SU-DHL-6 (cell line): ENCODE measurements at regions not wholly inside any gene's neighbourhood (a gene's known extent, or its start where the extent isn't known, plus 50 kb on each side); places are given as distances from the start of the nearest gene placed in this dataset.

Experiments
- H2AFZ ChIP-seq: fragments of 200-600 bp; sonication (generic); 2 replicates; pipeline ENCODE4 v1.6.1; 2014; ENCODE audit warnings: low read depth, mild to moderate bottlenecking, moderate library complexity, mixed read lengths, antibody characterized with exemption, low read length; ENCODE audit not compliant: severe bottlenecking
- H3F3A ChIP-seq: fragments of 200-600 bp; shearing (Covaris generic); 2 replicates; pipeline ENCODE4 v1.6.0; 2016; ENCODE audit warnings: antibody characterized with exemption, mild to moderate bottlenecking; ENCODE audit not compliant: insufficient read depth
- H3K27ac ChIP-seq: fragments of 200-600 bp; sonication (generic); 2 replicates; pipeline ENCODE4 v1.5.1; 2016; ENCODE audit warnings: low read depth, mild to moderate bottlenecking, low read length, moderate library complexity, mixed read lengths
- H3K27me3 ChIP-seq: fragments of 200-600 bp; sonication (generic), shearing (Covaris generic); 2 replicates; pipeline ENCODE4 v1.6.0; 2014; ENCODE audit warnings: mild to moderate bottlenecking, low read length
- H3K36me3 ChIP-seq: fragments of 200-600 bp; sonication (generic); 2 replicates; pipeline ENCODE4 v1.6.1; 2014; ENCODE audit warnings: mild to moderate bottlenecking, low read length, mixed read lengths
- H3K4me2 ChIP-seq: fragments of 300-600, 200-600 bp; shearing (Covaris generic), sonication (generic); 2 replicates; pipeline ENCODE4 v1.6.0; 2014; ENCODE audit warnings: low read length, low read depth, mild to moderate bottlenecking; ENCODE audit not compliant: poor library complexity, severe bottlenecking
- H3K4me3 ChIP-seq: fragments of 200-600 bp; sonication (generic); 2 replicates; pipeline ENCODE4 v1.5.1; 2014; ENCODE audit warnings: antibody characterized with exemption, low read length, mild to moderate bottlenecking, mixed read lengths; ENCODE audit not compliant: insufficient read depth, poor library complexity, severe bottlenecking
- H3K79me2 ChIP-seq: fragments of 200-600 bp; sonication (generic); 2 replicates; pipeline ENCODE4 v1.6.1; 2014; ENCODE audit warnings: mild to moderate bottlenecking, low read length, moderate library complexity; ENCODE audit not compliant: insufficient read depth
- H3K9ac ChIP-seq: fragments of 200-600 bp; sonication (generic); 2 replicates; pipeline ENCODE4 v1.7.0; 2014; ENCODE audit warnings: mild to moderate bottlenecking, low read length
- H3K9me2 ChIP-seq: fragments of 200-600 bp; sonication (generic); replicated peaks from 2 replicates; pipeline ENCODE4 v1.6.1; 2014; ENCODE audit warnings: low read length; ENCODE audit not compliant: insufficient read depth
- H3K9me3 ChIP-seq: fragments of 200-600 bp; sonication (generic); 2 replicates; pipeline ENCODE4 v1.6.1; 2014; ENCODE audit warnings: low read length, mixed read lengths; ENCODE audit not compliant: insufficient read depth
- H4K20me1 ChIP-seq: fragments of 200-600 bp; sonication (generic); 2 replicates; pipeline ENCODE4 v1.6.1; 2014; ENCODE audit warnings: low read depth, mild to moderate bottlenecking, antibody characterized with exemption, low read length, moderate library complexity, mixed read lengths
- EZH2phosphoT487 ChIP-seq: fragments of 200-600 bp; sonication (generic), shearing (Covaris generic); conservative IDR thresholded peaks from 2 replicates; pipeline ENCODE4 v1.6.1; 2018; ENCODE audit warnings: mild to moderate bottlenecking, antibody characterized with exemption, low read length, moderate library complexity, mixed read lengths
- TF ChIP-seq, protein P1 (sequence below): fragments of 200-600 bp; sonication (generic); IDR thresholded peaks from one replicate; pipeline ENCODE4 v1.5.1; 2017; ENCODE audit warnings: antibody characterized with exemption, mild to moderate bottlenecking, low read length, moderate library complexity; ENCODE audit not compliant: insufficient read depth, poor library complexity, severe bottlenecking

DNA sequence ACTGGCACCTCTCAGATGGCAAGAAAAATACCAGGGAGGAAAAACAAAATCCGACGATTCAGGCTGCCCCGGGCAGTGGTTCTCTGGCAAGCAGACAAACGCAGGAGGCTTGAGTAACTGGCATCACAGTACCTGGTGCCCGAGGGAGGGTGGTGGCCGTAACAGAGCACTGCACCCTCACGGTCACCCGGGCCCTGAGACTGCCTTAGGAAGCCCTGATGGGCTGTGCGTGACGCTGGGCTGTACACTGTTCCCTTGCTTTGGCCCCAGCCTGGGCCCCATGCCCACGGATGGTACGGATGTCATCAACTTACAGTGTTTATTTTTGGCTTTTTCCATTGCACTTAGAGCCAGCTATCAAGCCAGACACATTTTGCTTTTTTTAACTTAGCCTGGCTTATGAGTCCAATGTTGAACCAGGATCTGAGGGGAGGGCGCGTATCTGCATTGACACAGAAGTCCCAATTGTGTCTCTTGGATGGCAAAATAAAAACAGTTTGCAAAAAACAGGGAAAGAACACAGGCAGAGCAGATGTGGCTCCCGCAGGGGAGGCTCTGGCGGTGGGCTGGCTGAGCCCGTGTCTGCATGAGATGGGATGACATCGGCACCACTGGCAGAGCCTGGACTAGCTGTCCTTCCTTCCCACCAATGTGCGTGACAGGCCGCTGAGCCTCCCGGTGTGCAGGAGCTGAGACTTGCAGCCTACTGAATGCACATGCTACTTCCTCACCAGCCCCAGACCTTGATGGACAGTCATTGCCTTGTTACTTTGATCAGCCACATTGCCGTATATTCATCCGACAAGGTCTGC is 287.7 kb downstream of the FOXL1 start:
- Histone ChIP-seq H2AFZ (no peak overlapping the region), H3K4me2 (no peak overlapping the region), H3K27me3 (no peaks in the 10 kb centered on the region)

DNA sequence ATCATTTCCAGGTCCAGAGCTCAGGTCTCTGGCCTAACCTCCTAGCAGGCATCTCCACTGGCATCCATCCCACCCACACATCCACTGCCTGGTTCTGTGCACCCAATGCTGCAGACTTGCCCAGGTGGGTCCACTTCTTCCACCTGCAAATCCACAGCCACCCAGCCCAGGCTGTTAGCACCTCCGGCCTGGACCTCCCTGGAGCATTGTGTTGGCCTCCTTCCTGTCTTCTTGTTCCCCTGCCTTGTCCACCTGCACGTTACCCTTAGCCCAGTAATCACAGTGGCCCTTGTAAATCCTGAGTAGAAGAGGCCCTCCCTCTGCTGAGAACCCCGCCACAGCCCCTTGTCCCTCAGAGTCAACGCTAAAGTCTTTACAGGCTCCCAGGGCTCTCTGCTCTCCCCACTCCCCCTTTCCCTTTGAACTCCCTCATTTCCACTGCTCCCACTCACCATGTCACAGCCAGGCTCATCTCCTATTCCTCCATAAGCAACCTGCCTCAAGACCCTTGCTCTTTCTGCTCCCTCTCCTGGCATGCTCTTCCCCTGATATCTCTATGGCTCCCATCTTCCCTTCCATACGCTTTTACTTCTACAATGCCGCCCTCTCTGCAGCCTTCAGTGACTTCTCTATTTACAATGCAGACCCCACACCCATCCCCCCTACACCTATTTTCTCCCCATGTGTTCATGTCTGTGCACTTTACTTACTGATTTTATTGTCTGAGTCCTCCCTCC is 288.8 kb downstream of the FOXL1 start:
- H3K4me3 ChIP-seq: no peak overlapping the region
- no peaks in the 10 kb centered on the region for H3F3A ChIP-seq
- H3K9me2 ChIP-seq: no peaks in the 10 kb centered on the region
- H3K79me2 ChIP-seq: no peaks in the 10 kb centered on the region
- no peaks in the 10 kb centered on the region for H3K27me3 ChIP-seq
- H3K9ac ChIP-seq: no peak overlapping the region
- H4K20me1 ChIP-seq: no peaks in the 10 kb centered on the region
- no peak overlapping the region for H3K27ac ChIP-seq
- H3K36me3 ChIP-seq: no peaks in the 10 kb centered on the region
- no peak overlapping the region for H3K4me2 ChIP-seq
- no peak overlapping the region for H2AFZ ChIP-seq
- H3K9me3 ChIP-seq: no peaks in the 10 kb centered on the region
- TF ChIP-seq EZH2phosphoT487: no peak
- TF ChIP-seq, protein P1, sequence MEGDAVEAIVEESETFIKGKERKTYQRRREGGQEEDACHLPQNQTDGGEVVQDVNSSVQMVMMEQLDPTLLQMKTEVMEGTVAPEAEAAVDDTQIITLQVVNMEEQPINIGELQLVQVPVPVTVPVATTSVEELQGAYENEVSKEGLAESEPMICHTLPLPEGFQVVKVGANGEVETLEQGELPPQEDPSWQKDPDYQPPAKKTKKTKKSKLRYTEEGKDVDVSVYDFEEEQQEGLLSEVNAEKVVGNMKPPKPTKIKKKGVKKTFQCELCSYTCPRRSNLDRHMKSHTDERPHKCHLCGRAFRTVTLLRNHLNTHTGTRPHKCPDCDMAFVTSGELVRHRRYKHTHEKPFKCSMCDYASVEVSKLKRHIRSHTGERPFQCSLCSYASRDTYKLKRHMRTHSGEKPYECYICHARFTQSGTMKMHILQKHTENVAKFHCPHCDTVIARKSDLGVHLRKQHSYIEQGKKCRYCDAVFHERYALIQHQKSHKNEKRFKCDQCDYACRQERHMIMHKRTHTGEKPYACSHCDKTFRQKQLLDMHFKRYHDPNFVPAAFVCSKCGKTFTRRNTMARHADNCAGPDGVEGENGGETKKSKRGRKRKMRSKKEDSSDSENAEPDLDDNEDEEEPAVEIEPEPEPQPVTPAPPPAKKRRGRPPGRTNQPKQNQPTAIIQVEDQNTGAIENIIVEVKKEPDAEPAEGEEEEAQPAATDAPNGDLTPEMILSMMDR: no peak

More for the DNA sequence above, 287.7 kb downstream of the FOXL1 start:
- no peaks in the 10 kb centered on the region for H3K36me3 ChIP-seq
- H3K9me3 ChIP-seq: no peaks in the 10 kb centered on the region
- no peak overlapping the region for H3K4me3 ChIP-seq
- TF ChIP-seq, protein P1: no peak
- no peak for TF ChIP-seq EZH2phosphoT487
- H4K20me1 ChIP-seq: no peaks in the 10 kb centered on the region
- no peaks in the 10 kb centered on the region for H3K9me2 ChIP-seq
- H3K9ac ChIP-seq: no peak overlapping the region
- H3K79me2 ChIP-seq: no peaks in the 10 kb centered on the region
- H3K27ac ChIP-seq: no peak overlapping the region
- H3F3A ChIP-seq: no peaks in the 10 kb centered on the region

DNA sequence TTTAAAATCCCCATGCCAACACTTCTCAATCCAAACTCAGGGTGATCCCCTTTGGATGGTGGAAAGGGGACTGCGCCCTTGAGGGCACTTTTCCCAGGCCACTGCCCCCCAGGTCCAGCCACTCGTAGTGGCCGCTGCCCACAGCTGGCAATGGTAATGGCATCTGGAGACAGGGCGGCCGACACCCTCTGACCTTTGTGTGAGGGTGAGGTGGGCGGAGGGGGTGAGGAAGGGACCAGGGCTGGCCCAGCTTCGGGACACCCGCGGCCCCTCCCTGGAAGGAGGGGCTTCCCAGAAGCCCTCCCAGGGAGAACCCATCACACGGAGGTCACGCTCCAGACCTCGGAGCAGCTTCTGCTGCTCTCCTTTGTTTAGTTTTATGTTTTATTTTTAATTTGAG is 289.7 kb downstream of the FOXL1 start:
- no peak for TF ChIP-seq EZH2phosphoT487
- TF ChIP-seq, protein P1: no peak
- no peaks in the 10 kb centered on the region for H4K20me1 ChIP-seq
- no peak overlapping the region for H3K4me3 ChIP-seq
- H3K36me3 ChIP-seq: no peaks in the 10 kb centered on the region
- no peaks in the 10 kb centered on the region for H3F3A ChIP-seq
- no peaks in the 10 kb centered on the region for H3K79me2 ChIP-seq
- no peak overlapping the region for H2AFZ ChIP-seq
- H3K9me3 ChIP-seq: no peaks in the 10 kb centered on the region
- H3K9me2 ChIP-seq: no peaks in the 10 kb centered on the region
- no peak overlapping the region for H3K27ac ChIP-seq
- H3K4me2 ChIP-seq: no peak overlapping the region
- H3K27me3 ChIP-seq: no peaks in the 10 kb centered on the region
- no peak overlapping the region for H3K9ac ChIP-seq
